ENCODE measurements at regions not wholly inside any gene's neighbourhood (a gene's known extent, or its start where the extent isn't known, plus 50 kb on each side); places are given as distances from the start of the nearest gene placed in this dataset.

DNA sequence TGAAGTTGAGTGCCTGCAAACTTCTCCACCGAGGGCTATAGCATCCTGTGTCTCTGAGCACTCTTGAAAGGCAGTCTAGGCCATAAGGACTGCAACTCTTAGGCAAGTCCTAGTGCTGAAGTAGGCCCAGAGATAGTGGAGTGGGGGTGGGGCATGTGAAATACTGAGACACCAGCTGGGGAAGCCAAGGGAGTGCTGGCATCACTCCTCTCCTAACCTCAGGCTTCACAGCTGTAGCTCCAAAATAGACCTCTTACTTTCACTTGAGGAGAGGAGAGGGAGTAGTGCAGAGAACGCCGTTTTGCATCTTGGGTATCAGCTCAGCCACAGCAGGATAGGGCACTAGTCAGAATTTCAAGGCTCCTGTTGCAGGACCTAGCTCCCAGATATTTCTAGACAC, 56.2 kb upstream of the CYSLTR1 start:
- no peak for TF ChIP-seq CTCF (IDR thresholded peaks at IDR 0.05)
- TF ChIP-seq POLR2A (IDR thresholded peaks at IDR 0.05): no peak
- no peak for TF ChIP-seq POLR2AphosphoS5 (IDR thresholded peaks at IDR 0.05)

Measured in prostate gland (tissue), 2 donors.